GM21423 (cell line): ENCODE measurements at regions not wholly inside any gene's neighbourhood (a gene's known extent, or its start where the extent isn't known, plus 50 kb on each side); places are given as distances from the start of the nearest gene placed in this dataset.

Experiments
- ATAC-seq: cut with Tn5 transposase; IDR thresholded peaks from one replicate; pipeline ENCODE4 v1.9.1; 2021; ENCODE audit warnings: mild to moderate bottlenecking, moderate library complexity; ENCODE audit not compliant: unreplicated experiment

DNA sequence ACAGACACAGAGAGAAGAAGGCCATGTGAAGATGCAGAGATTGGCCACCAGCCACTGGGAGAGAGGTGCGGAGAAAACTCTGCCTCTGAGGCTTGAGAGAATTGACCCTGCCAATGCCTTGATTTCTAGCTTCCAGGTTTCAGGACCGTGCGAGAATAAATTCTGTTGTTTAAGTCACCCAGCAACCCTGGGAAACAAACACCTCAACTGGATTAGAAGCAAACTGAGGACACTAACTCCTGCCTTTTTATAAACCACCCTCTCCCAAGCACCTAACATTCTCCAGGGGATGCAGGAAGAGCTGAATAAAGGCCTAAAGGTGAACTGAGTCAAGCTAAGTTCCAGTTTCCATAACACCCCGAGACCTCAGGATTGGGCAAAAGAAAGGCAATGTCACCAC lies 136.1 kb downstream of the ANKRD60 start:
- no peak for ATAC-seq

DNA sequence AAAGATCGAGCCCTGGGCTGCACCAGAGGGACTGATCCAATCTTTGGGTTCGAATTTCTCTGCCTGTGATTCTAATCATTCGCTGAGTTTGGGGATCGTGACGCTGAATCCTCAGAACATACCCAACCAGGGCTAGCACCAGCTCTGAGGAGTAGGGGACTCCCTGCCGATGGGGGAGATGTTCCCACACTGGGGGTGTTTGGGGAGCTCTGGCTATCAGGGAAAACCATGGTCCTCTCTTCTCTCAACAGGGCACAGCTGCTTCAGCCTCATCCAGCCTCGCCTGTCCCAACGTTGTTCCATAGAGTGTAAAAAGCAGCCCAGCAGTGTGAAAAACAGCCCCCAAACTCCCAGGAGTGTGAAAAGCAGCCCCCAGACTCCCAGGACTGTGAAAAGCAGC lies 136.6 kb downstream of the ANKRD60 start:
- ATAC-seq: no peak

DNA sequence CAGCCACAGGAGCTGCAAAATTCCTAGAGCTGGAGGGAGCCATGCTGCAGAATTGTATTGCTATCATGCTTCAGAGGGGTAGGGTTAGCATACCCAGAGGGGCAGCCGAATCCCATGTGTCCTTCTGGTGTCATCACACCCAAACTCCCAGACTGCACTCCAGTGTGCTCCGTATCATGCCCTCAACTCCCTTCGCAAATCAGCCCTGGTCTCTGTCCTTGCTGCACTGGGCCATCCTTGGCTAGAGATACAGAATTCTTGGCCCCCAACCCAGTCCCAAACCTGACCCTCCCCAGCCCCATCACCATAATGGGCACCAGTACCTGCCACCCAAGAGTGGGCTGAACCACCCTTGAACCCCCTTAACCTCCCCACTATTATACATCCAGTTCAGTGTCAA lies 138.3 kb downstream of the ANKRD60 start:
- ATAC-seq: no peak

DNA sequence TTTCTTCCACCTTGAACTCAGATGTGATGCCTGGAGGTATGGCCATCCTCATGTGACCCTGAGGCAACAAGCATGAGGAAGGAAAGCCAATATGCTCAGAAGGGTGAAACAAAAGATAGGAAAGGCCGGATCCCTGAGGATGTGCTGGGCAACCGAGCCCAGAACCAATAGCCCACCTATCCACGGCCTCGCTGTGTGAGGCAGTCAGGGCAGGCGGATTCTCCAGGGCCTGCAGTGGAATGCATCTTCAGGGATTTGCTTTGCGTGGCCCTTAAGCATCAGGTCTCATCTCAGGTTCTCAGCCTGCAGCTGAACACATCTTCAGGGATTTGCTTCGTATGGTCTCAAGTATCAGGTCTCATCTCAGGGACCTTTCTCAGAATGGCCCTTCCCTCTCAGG lies 139.8 kb downstream of the ANKRD60 start:
- no peak for ATAC-seq

DNA sequence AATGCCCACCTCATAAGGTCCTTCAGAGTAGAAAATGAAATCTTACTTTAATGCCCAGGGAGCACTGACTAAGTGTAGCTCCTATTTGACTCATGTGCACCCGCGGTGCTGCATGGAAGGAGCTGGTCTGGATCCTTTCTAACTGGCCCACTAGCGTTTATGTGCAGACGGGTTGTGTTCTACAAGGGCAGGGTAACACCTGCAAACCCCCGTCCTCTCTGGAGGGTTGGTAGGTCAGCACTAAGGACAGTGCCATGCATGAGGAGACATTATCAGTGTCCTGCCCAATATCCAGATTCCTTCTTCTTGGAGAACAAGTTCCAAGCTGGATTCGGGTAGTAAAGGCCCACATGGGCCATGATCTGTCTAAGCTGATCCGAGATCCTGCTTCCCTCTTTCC lies 140.3 kb downstream of the ANKRD60 start:
- ATAC-seq: no peak

DNA sequence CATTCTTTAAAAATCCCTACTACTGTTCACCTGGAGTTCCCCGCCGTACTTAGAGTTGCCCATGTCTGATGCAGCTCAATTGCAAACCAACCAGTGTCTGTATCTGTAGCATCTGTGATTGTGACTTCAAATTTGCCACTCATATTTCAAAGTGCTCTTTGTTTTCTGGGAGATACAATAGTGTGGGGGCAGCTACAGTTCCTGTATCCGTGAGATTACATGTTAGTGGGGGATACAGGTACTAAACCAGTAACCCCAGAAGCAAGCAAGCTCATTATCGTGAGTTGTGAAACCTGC lies 140.9 kb downstream of the ANKRD60 start:
- no peak for ATAC-seq

DNA sequence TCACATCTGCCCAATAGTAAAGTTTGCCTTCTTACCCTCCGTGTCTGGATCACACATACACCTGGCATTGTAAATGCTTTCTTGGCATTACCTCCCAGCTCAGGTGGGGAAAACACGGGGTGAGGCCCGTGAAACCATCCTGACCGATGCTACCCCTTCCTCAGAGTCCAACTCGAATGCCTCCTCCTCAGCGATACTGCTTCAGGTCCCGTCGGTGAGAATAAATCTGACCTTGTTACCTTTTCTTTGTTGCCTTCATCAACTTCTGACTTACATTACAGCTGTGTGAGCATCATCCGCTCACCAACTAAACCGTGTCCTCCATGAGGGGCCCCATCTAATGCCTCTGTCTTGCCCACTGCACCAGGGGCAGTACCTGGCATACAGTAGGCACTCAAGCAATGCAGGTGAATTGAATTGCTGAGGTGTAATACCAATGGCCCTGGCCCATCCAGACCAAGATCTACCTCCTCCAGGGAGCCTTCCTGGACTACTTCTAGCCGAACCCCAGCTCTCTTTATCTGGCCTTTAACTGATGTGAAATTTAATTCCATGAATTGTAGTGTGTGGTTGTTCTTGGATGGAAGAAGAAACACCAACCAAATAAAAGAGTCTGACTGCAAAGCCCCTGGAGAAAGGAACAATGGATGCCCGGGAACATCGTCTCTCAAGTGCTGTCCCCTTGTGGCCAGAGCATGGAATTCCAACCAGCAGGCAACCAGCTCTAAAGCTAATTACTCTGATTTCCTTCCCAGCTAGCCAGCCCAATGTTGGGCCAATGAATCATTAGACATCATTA lies 141.5 kb downstream of the ANKRD60 start:
- ATAC-seq: no peak

DNA sequence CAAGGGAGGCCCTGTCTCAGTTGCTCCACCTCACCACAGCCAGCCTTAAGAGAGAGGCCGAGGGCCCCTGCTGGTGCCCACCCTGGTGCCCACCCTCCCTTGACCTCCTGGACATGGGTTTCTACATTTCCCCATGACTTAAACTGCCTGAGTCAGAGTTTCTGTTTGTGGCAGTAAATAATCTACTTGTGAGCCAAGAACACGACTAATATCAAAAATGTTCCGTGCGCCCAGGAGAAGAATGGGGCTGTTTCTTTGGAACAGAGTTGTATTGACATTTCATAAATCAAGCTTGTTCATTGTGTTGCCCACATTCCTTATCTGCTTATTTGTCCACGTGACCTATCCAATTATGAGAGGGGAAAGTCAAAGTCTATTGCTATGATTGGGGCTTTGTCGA lies 143.5 kb downstream of the ANKRD60 start:
- ATAC-seq: no peak

DNA sequence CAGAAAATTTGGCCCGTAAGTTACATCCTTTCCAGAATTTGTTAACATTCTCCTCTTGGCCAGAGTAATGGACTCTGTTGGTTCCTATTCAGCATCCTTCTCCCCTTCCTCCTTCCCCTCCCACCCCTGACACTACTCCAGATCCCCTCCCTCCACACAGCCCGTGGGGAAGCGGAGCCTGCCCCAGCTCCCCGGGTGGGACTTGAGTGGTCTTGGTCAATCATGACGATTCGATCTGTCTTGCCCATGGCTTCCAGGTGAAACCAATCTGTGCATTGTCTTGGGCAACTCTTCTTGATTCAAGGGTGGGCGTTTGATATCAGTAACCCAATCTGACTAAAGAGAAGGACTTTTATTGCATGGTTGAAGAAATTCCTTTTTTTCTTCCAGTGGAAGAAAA lies 143.9 kb downstream of the ANKRD60 start:
- ATAC-seq: no peak

DNA sequence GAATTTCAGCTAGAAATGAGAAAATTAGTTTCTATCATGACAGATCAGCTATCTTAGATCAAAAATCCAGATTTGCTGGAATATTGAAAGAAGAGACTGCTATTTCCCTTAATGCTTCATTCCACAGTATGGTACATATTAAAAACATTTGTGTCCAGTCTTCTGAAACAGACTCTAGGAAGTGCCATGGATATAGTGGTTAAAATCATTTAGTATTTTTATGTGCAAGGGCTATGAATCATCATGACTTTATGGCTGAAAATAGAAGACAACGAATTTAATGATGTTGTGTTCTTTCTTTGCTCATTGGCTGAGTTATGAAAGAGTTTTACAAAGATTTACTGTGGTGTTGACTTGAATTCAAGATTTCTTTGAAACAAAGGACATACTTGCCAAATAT lies 146.6 kb downstream of the ANKRD60 start:
- no peak for ATAC-seq

DNA sequence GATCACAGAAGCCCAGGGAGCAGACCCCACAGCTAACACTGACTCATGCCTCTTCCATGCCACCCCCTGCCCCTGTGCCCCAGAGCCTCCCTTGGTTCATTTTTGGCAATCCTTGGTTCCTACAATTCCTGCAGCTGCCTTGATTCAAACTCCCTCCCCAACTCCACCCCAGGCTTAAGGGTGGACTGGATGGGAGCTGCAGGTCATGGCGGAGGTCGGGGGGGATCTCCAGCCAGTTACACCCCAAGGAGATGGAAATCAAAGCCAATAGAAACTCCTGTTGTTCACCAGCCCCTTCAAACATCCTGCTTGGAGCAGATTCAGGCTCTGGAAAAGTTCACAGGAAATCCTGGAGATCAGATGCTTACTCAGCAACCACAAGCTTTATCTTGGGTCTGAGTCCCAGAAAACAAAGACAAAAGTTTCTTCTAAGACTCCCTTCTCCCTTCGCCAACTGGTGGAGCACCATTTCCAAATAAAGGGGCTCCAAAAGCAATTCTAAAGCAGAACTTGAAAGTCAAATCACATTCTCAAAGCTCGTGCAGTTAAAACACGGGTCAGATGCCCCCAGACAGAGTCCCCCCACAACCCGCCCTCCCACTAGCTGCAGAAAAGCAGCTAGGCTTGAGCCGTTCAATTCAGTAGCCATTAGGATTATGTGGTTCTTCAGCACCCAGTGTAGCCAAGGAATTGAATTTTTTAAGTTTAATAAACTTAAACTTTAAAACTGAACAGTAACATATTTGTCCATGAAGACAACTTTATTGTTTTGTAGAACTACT lies 149.5 kb downstream of the ANKRD60 start:
- no peak for ATAC-seq

DNA sequence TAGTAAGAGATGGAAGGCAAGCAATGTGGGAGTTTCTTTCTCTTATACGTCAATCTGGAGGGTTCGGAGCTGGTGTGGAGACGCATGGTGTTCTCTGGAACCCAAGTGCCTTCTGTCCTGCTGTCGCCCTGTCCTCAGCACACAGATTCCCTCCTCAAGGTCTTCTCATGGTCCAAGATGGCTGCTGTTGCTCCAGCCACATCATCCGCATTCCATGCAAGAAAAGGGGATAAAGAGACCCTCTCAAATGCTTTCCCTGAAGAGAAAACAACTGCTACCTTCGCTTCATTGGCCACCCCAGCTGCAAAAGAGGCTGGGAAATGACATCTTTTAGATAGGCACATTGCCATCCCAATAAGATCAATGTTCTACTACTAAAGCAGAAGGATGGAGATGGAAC lies 151.2 kb downstream of the ANKRD60 start:
- ATAC-seq: no peak

DNA sequence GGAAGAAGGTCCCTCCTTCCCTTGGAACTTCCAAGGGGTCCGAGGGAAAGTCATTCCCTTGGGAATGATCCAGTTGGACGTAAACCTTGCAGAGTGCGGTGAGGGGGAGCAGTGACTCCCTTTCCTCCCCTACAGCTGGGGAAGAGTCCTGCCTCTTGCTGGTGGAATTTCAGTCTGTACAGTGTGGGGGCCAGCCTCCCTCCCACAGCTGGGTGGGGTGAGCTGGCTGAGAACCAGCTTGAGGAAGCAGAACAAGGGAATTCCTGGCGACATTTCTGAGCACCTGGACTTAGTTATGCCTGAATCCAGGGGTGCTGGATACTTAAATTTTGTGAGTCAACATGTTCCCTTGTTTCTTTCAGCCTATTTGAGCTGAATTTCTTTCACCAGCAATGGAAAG lies 152.0 kb downstream of the ANKRD60 start:
- ATAC-seq: no peak

DNA sequence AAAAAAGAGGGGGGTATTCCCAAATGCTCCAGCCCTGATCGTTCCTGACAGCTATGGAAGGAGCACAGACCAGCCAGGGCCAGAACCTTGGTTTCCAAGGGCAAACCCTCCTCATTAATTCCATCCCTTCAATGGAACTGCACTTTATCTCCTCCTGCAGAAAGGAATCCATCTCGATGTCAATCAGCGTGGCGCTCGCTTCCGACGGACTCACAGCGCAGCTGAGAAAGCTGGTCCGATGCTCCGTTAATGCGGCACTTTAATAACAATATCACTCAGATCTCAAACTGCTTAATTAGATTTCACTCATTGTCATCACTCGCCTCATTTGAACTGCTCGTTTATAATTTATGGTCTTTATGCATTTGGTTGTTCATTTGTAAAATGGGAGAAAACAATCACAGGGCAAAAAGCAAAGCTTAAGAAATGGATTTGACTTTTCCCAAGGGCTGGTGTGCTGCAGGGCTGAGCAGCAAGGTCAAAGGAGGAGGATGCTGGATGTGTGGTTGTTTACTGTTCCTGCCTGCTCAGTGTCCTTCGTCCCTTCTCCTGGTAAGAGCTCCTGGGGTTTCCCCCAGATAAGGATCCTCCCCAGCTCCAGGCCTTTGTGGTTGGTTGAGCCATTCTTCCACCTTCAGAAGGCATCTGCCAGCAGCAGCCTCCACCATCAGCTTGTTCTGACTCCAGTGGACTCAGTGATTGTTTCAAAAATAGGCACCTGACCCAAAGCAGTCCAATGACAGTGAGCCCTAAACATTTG lies 152.7 kb downstream of the ANKRD60 start:
- no peak for ATAC-seq

DNA sequence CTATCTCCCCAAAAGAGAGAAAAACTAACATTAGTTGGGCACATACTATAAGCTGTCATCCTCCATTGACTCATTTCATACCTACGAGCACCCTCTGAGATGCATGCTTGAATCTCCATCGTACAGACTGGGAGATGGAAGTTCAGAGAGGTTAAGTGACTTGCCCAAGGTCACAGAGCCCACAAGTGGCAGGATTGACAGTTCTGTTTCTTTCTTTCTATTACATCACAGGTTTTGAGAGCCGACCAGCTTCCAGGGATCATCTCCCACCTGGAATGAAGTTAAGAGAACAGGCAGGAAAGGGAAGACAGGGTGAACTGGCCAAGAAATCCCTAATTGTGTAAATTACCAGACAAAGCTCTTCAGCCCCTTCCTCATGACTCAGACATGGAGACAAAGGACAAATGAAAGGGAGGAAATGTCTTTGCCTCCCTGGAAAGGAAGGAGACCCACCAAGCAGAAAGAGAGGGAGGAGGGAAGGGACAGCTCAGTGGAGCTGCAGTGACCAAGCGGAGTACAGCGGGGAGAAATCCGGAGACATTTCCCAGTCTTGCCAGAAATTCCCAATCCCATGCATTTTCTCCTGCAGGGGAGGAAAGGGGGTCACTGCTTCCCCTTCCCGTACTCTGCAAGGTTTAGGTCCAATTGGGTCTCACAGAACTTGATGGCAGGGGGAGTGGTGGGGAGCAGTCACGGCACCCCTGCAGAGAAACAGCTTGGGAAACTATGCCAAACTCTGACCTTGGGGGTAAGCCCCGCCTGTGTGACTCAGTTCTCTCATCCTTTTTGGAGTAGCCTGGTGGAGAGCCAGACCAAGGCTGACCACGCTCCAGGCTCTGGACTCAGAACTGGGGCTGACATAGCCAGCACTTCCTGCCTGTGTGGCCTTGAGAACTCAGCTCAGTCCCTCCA lies 154.3 kb downstream of the ANKRD60 start:
- no peak for ATAC-seq

DNA sequence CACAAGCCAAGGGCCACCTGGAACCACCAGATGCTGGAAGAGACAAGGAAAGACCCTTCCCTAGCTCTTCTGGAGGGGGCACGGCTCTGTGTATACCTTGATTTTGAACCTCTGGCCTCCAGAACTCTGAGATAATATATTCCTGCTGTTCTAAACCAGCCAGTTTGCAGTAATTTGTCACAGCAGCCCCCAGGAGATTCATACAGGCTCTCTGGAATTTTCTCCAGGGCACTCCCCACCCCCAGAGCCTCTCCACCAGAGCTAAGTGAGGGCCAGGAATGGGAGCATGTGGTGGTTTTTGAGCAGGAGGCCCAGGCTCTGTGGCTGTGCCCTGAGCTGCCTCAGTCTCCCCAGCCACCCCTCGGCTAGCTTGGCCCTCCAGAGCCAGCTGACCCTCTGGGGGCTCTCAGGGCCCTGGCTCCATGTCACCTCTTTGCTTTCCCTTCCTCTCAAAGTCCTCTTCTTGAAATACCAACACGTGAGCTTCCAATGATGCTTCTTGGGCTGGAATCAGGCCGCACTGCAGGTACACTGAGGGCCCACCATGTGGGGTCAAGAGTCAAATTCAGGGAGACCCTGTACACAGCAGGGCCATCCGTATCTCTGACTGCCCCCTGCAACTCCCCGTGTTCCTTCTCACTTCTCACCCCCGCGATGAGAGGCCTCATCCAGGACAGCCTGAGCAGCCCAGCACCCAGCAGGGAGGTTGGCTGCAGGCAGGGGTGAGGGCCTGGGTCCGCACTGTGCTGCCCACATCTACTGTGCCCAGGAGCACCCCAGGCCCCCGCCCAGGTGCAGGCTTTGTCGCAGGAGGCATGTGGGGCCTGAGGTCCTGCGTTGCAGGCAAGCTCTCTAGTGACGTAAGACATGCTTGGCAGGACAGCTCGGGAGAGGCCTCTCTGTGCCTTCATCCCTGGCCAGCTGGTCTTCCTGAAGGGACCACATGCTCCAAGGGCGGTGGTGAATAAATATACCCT lies 155.5 kb downstream of the ANKRD60 start:
- ATAC-seq: no peak

DNA sequence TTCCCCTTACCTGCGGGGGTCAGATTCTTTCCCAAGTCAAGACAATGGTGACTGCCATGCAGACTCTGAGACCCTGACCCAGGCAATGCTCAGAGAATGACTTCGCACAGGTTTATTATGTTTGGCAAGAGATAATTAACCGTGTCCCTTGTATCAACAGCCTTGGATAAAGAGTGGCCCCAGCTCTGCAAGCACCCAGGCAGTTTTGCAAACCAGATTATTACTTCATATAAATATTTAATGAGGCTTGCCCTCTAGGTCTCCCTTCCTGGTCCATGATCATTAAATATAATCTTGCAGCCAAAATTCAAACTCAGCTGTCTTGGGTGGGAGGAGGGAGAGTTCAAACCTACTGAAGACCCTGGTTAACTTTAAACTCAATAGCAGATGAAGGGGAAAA lies 156.5 kb downstream of the ANKRD60 start:
- ATAC-seq: no peak

DNA sequence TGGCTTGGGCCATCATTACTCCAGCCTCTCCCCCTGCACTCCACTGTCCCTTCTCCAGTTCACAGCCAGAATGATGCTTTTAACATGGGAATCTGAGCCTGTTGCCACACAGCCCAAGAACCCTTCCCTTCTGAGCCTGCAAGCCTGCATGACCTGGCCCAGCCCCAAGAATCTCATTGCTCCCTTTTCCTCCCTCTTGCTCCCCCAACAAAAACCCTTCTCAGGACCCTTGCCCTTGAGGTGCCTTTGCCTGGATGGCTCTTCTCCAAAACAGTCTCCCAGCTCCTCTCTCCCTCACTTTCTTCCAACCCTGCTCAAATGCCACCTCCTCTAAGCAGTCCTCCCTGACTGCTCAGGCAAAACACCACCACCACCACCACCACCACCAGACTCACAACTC lies 157.2 kb downstream of the ANKRD60 start:
- ATAC-seq: no peak

DNA sequence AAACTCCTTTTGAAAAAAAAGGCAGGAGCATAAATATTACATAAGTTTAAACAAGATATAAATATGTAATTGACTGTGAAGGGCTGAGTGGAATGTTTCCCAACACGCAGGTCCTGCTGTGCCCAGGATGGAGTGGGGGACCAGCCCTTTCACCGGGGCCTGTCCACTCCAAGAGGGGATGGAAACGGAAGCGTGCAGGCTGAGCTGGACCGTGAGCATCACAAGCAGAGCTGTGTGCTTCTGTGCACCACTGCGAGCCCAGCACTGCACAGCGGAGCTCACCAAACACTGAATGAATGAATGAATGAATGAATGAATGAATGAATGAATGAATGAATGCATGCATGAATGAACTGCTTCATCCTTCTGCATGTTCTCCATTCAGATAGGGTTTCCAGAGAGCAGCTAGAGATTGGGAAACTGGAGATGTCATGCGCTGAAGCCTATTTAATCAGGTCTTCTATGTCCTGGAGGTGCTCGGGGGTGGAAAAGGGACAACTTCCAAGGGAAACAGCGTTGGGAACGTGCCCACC lies 157.7 kb downstream of the ANKRD60 start:
- ATAC-seq: no peak
